Uterus (tissue), 3 donors: ENCODE measurements at regions not wholly inside any gene's neighbourhood (a gene's known extent, or its start where the extent isn't known, plus 50 kb on each side); places are given as distances from the start of the nearest gene placed in this dataset. TPM values are rescaled to one million over a fixed set of nuclear protein-coding genes. Genes with fewer than 3 reads are reported as not detected.

ENCODE experiments used
- DNase-seq, 2 donors: peaks; one replicate each; pipeline ENCODE4 v3.0.0-alpha.2; 2019 to 2020
- H3K27ac ChIP-seq, 2 donors: fragments of 200-600 bp; sonication (generic); 1 replicate in 1 of 2; 2 replicates in 1 of 2; pipeline ENCODE4 v1.5.1; 2016 to 2018
- H3K27me3 ChIP-seq, 2 donors: fragments of 200-600 bp; sonication (generic); one replicate each; pipeline ENCODE4 v1.5.1; 2018 to 2019; ENCODE audit warnings: control low read depth in 1 of 2
- H3K36me3 ChIP-seq, 2 donors: fragments of 200-600 bp; sonication (generic); one replicate each; pipeline ENCODE4 v1.5.1; 2019; ENCODE audit warnings: control low read depth in 1 of 2
- H3K4me1 ChIP-seq, 2 donors: fragments of 200-600 bp; sonication (generic); one replicate each; pipeline ENCODE4 v1.5.1; 2018 to 2019; ENCODE audit warnings: control low read depth in 1 of 2
- H3K4me3 ChIP-seq, 2 donors: fragments of 200-600 bp; sonication (generic); 1 replicate in 1 of 2; 2 replicates in 1 of 2; pipeline ENCODE4 v1.5.1; 2018 to 2019; ENCODE audit warnings: mild to moderate bottlenecking in 1 of 2
- H3K9me3 ChIP-seq, 2 donors: fragments of 200-600 bp; sonication (generic); one replicate each; pipeline ENCODE4 v1.5.1; 2019; ENCODE audit warnings: control low read depth in 1 of 2
- POLR2A ChIP-seq, 2 donors: fragments of 450-650 bp; IDR thresholded peaks; one replicate each; pipeline ENCODE4 v1.6.1; 2016; ENCODE audit warnings: antibody characterized with exemption in 2 of 2, mild to moderate bottlenecking in 1 of 2, moderate library complexity in 1 of 2
- intact Hi-C: fragments of 100-400 bp; cut with DNase I; formaldehyde crosslinking; loops from one replicate; pipeline ENCODE4 v1.15.1; 2023; ENCODE audit warnings: low total_unique reads
- small RNA-seq: library from RNA; depleted of rRNA; stranded (forward); fragments of <200 nt; gene quantifications from one replicate; pipeline ENCODE3, GENCODE V24; 2016
- TF ChIP-seq, protein P1 (sequence below), 4 experiments: fragments of 200-600 bp in 2 of 4; fragments of 450-650 bp in 2 of 4; sonication (generic) in 2 of 4; IDR thresholded peaks; one replicate each; pipeline ENCODE4 v1.5.1; 2016 to 2019; ENCODE audit warnings: antibody characterized with exemption in 4 of 4, mild to moderate bottlenecking in 2 of 4, moderate library complexity in 1 of 4
- donor health status: DM: yes; HTN: yes; CAD: no.

DNA sequence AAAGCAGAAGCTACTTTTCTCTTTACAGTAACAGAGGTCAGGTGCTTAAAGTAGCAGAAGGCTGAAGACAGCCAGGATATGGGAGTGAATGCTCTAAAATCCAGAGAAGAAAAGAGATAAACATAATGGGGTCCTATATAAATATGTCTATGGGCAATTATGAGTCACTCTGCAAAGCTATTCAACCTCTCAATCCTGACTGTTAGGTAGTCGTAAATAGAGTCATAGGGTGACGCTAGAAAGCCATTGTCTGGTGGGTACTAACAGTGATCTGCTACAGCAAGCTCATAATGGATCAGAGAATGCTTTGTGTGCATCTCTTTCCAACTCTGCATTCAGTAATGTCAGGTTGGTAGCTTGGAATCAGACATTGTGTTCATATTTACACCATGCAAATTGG, 53.5 kb upstream of the PDE5A start:
- no peak for DNase-seq
- Histone ChIP-seq H3K4me1 (no peaks in the 10 kb centered on the region), H3K4me3 (no peak overlapping the region), H3K27me3 (no peaks in the 10 kb centered on the region), H3K36me3 (no peaks in the 10 kb centered on the region), H3K9me3 (no peaks in the 10 kb centered on the region), H3K27ac (no peak overlapping the region)
- intact Hi-C loops, result no loop called here
- TF ChIP-seq, protein P1, sequence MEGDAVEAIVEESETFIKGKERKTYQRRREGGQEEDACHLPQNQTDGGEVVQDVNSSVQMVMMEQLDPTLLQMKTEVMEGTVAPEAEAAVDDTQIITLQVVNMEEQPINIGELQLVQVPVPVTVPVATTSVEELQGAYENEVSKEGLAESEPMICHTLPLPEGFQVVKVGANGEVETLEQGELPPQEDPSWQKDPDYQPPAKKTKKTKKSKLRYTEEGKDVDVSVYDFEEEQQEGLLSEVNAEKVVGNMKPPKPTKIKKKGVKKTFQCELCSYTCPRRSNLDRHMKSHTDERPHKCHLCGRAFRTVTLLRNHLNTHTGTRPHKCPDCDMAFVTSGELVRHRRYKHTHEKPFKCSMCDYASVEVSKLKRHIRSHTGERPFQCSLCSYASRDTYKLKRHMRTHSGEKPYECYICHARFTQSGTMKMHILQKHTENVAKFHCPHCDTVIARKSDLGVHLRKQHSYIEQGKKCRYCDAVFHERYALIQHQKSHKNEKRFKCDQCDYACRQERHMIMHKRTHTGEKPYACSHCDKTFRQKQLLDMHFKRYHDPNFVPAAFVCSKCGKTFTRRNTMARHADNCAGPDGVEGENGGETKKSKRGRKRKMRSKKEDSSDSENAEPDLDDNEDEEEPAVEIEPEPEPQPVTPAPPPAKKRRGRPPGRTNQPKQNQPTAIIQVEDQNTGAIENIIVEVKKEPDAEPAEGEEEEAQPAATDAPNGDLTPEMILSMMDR (IDR thresholded peaks at IDR 0.05), result no peak
- TF ChIP-seq POLR2A (IDR thresholded peaks at IDR 0.05), result no peak

DNA sequence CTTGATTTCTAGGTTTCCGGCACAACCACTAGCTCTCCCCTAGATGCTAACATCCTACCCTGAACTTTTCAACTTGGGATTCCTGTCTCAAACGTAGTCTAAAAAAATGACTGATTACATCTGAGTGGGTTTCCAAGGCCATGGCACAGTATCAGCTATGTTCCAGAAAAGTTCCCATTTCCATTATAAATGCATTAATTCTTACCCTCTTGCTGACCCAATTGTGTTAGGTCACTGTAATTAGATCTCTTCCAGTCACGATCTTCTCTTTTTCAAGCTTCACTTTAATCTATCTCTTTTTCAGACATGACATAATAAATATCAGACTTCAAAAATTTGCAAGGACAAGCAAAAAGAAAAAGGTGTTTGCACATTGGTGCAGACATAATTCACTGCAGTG, 50.6 kb upstream of the PDE5A start:
- intact Hi-C loops, result no loop called here
- Histone ChIP-seq H3K9me3 (no peaks in the 10 kb centered on the region), H3K27me3 (no peaks in the 10 kb centered on the region), H3K36me3 (no peaks in the 10 kb centered on the region), H3K27ac (no peak overlapping the region), H3K4me3 (no peak overlapping the region), H3K4me1 (no peaks in the 10 kb centered on the region)
- no peak for TF ChIP-seq POLR2A (IDR thresholded peaks at IDR 0.05)
- TF ChIP-seq, protein P1 (IDR thresholded peaks at IDR 0.05), result no peak
- no peak for DNase-seq

DNA sequence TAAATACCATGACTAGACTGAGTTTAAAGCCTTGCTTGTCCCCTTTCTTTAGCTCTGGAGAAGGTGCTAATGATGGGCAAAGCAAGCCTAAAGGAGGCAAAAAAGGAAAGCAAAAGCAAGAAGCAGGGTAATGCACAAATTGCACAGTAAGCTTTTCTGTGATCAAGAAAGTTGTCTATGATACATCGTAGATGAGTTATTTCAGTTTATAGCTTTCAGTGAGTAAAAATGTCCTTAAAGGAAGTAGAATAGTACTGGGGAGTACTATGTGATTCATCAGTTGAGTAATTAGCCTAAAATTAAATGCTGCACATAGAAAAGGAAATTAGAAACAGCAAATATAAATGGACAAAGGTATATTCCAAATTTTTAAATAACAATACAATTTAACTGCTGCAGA, 50.2 kb upstream of the PDE5A start:
- intact Hi-C loops, result no loop called here
- TF ChIP-seq, protein P1 (IDR thresholded peaks at IDR 0.05), result no peak
- no peak for TF ChIP-seq POLR2A (IDR thresholded peaks at IDR 0.05)
- no peaks in the 10 kb centered on the region for H3K9me3 ChIP-seq
- H3K4me1 ChIP-seq, result no peaks in the 10 kb centered on the region
- H3K27ac ChIP-seq, result no peak overlapping the region
- no peak overlapping the region for H3K4me3 ChIP-seq
- no peak for DNase-seq
- H3K36me3 ChIP-seq, result no peaks in the 10 kb centered on the region
- H3K27me3 ChIP-seq, result no peaks in the 10 kb centered on the region

Small RNA genes in the stretch of these regions (small RNA-seq; reads per million reads assigned to genes)
- gene RF00019, result not detected
